Neuronal stem cell (in vitro differentiated cells): ENCODE measurements at regions not wholly inside any gene's neighbourhood (a gene's known extent, or its start where the extent isn't known, plus 50 kb on each side); places are given as distances from the start of the nearest gene placed in this dataset.
A peak's percentile ranks its signal among the peaks of the same experiment; 100 is the strongest.

Experiments
- DNase-seq: peaks from one replicate; pipeline ENCODE4 v3.0.0-alpha.2; 2013; ENCODE audit warnings: low spot score
- H2AFZ ChIP-seq: one replicate; pipeline ENCODE4 v1.6.1; 2013; ENCODE audit warnings: mild to moderate bottlenecking, low read length, inconsistent platforms
- H2AK5ac ChIP-seq: 2 replicates; pipeline ENCODE4 v1.6.1; 2013; ENCODE audit warnings: low read depth, mild to moderate bottlenecking, inconsistent platforms, low read length, moderate library complexity, mixed read lengths
- H2BK120ac ChIP-seq: 2 replicates; pipeline ENCODE4 v1.6.1; 2013; ENCODE audit warnings: low read depth, mild to moderate bottlenecking, inconsistent platforms, low read length, moderate library complexity, mixed read lengths
- H2BK12ac ChIP-seq: one replicate; pipeline ENCODE4 v1.6.1; 2013; ENCODE audit warnings: low read length, inconsistent platforms
- H2BK15ac ChIP-seq: 2 replicates; pipeline ENCODE4 v1.6.1; 2013; ENCODE audit warnings: mild to moderate bottlenecking, low read length, inconsistent platforms, mixed read lengths
- H2BK5ac ChIP-seq: one replicate; pipeline ENCODE4 v1.6.1; 2013; ENCODE audit warnings: inconsistent platforms, mild to moderate bottlenecking, low read length, moderate library complexity
- H3K14ac ChIP-seq: one replicate; pipeline ENCODE4 v1.6.1; 2013; ENCODE audit warnings: low read length, inconsistent platforms
- H3K18ac ChIP-seq: 2 replicates; pipeline ENCODE4 v1.6.1; 2013; ENCODE audit warnings: low read length, inconsistent platforms
- H3K23ac ChIP-seq: 2 replicates; pipeline ENCODE4 v1.6.1; 2013; ENCODE audit warnings: low read depth, mild to moderate bottlenecking, mixed read lengths, low read length, inconsistent platforms; ENCODE audit not compliant: poor library complexity
- H3K27ac ChIP-seq: replicated peaks from 3 replicates; pipeline ENCODE4 v1.5.1; 2013; ENCODE audit warnings: low read length, inconsistent platforms
- H3K27me3 ChIP-seq, 3 experiments: 2 replicates each; pipeline ENCODE4 v1.6.1; 2013; ENCODE audit warnings: low read length in 3 of 3, mild to moderate bottlenecking in 2 of 3, inconsistent platforms in 1 of 3, low read depth in 1 of 3, mixed read lengths in 1 of 3, moderate library complexity in 1 of 3; ENCODE audit not compliant: control insufficient read depth in 3 of 3, insufficient read depth in 3 of 3
- H3K36me3 ChIP-seq, 2 donors: replicated peaks in 1 of 2; 2 replicates each; pipeline ENCODE4 v1.6.1; 2013; ENCODE audit warnings: low read length in 2 of 2; ENCODE audit not compliant: control insufficient read depth in 2 of 2, insufficient read depth in 2 of 2
- H3K4ac ChIP-seq: 2 replicates; pipeline ENCODE4 v1.6.1; 2013; ENCODE audit warnings: inconsistent platforms, mild to moderate bottlenecking, low read length, moderate library complexity
- H3K4me1 ChIP-seq, 2 donors: 1 replicate in 1 of 2; 2 replicates in 1 of 2; pipeline ENCODE4 v1.6.1; 2013; ENCODE audit warnings: low read length in 2 of 2, low read depth in 1 of 2; ENCODE audit not compliant: control insufficient read depth in 2 of 2, insufficient read depth in 1 of 2
- H3K4me2 ChIP-seq: one replicate; pipeline ENCODE4 v1.6.1; 2013; ENCODE audit warnings: mild to moderate bottlenecking, low read length, inconsistent platforms; ENCODE audit not compliant: insufficient read depth, poor library complexity, severe bottlenecking
- H3K4me3 ChIP-seq, 2 donors: 2 replicates each; pipeline ENCODE4 v1.5.1; 2013; ENCODE audit warnings: low read length in 2 of 2, mild to moderate bottlenecking in 2 of 2, inconsistent platforms in 1 of 2, moderate library complexity in 1 of 2
- H3K79me1 ChIP-seq: one replicate; pipeline ENCODE4 v1.6.1; 2013; ENCODE audit warnings: low read depth, mild to moderate bottlenecking, inconsistent platforms, low read length, moderate library complexity
- H3K9ac ChIP-seq: one replicate; pipeline ENCODE4 v1.6.1; 2013; ENCODE audit warnings: mild to moderate bottlenecking, low read depth, low read length, inconsistent platforms; ENCODE audit not compliant: poor library complexity
- H3K9me3 ChIP-seq, 2 donors: replicated peaks in 1 of 2; 2 replicates each; pipeline versions ENCODE3 to v1.6.1; 2013; ENCODE audit warnings: low read length in 2 of 2, mild to moderate bottlenecking in 2 of 2, inconsistent platforms in 1 of 2, low read depth in 1 of 2, mixed read lengths in 1 of 2, moderate library complexity in 1 of 2; ENCODE audit not compliant: control insufficient read depth in 2 of 2, insufficient read depth in 1 of 2
- H4K8ac ChIP-seq: one replicate; pipeline ENCODE4 v1.6.1; 2013; ENCODE audit warnings: low read depth, mild to moderate bottlenecking, inconsistent platforms, low read length, moderate library complexity
- H4K91ac ChIP-seq: one replicate; pipeline ENCODE4 v1.6.1; 2013; ENCODE audit warnings: low read length, low read depth, mild to moderate bottlenecking, inconsistent platforms; ENCODE audit not compliant: poor library complexity
- WGBS, 2 donors: extraction: QIAGEN DNeasy Blood & Tissue Kit; methylation state at CpG; one replicate each; pipeline ENCODE4 v1.1.7; 2013; ENCODE audit warnings: missing lambda C conversion rate in 2 of 2, mixed read lengths in 1 of 2; ENCODE audit not compliant: insufficient read length in 2 of 2, insufficient replicate concordance in 1 of 2; ENCODE audit errors: extremely low coverage in 2 of 2; 5-methylcytosine and 5-hydroxymethylcytosine counted together

GRCh38 chr12:5328669-5329517 lies 103.0 kb upstream of the NTF3 start:
- Histone ChIP-seq H2BK120ac (no peak overlapping the region), H2BK12ac (no peak overlapping the region), H4K91ac (no peak overlapping the region), H3K79me1 (no peaks in the 10 kb centered on the region), H3K9ac (no peak overlapping the region), H3K14ac (no peak overlapping the region), H2BK15ac (no peak overlapping the region), H3K4me1 (peaks cover 0 to 3% of the 10 kb centered on the region in 2 donors), H3K9me3 (no peaks in the 10 kb centered on the region), H3K36me3 (no peaks in the 10 kb centered on the region), H2AK5ac (no peak overlapping the region), H2BK5ac (no peak overlapping the region), H3K23ac (no peak overlapping the region), H3K4me3 (no peak overlapping the region), H3K4ac (no peak overlapping the region), H3K18ac (no peak overlapping the region), H4K8ac (no peak overlapping the region), H3K4me2 (no peak overlapping the region), H3K27me3 (no peaks in the 10 kb centered on the region), H3K27ac (no peak overlapping the region), H2AFZ (no peak overlapping the region)
- WGBS, 2 donors: no CpG with 5 or more reads among the region's 7 CpGs
- DNase-seq: no peak

- Histone ChIP-seq H3K14ac (no peak overlapping the region), H3K9ac (no peak overlapping the region), H3K4me2 (no peak overlapping the region), H3K18ac (no peak overlapping the region), H2AFZ (no peak overlapping the region), H3K4me1 (peaks cover 0 to 3% of the 10 kb centered on the region in 2 donors), H3K36me3 (no peaks in the 10 kb centered on the region), H3K4ac (no peak overlapping the region), H3K4me3 (no peak overlapping the region), H4K91ac (no peak overlapping the region), H3K79me1 (no peaks in the 10 kb centered on the region), H2AK5ac (peak overlapping the region; percentile 36), H2BK15ac (no peak overlapping the region), H2BK120ac (no peak overlapping the region), H4K8ac (no peak overlapping the region), H3K27me3 (no peaks in the 10 kb centered on the region), H2BK12ac (no peak overlapping the region), H3K9me3 (no peaks in the 10 kb centered on the region), H3K27ac (no peak overlapping the region), H3K23ac (no peak overlapping the region), H2BK5ac (no peak overlapping the region)
- no CpG with 5 or more reads among the region's 3 CpGs for WGBS, 2 donors
- DNase-seq: no peak
Measured at GRCh38 chr12:5332551-5332950, 99.4 kb upstream of the NTF3 start.

- no peaks in the 10 kb centered on the region for H3K27me3 ChIP-seq
- no peak overlapping the region for H2AK5ac ChIP-seq
- no peak overlapping the region for H2BK12ac ChIP-seq
- no peak overlapping the region for H3K27ac ChIP-seq
- H3K9ac ChIP-seq: no peak overlapping the region
- WGBS, 2 donors: no CpG with 5 or more reads among the region's 7 CpGs
- no peak overlapping the region for H3K4me3 ChIP-seq
- no peaks in the 10 kb centered on the region for H3K36me3 ChIP-seq
- no peak overlapping the region for H3K23ac ChIP-seq
- H3K18ac ChIP-seq: no peak overlapping the region
- no peak overlapping the region for H2AFZ ChIP-seq
- H3K4me1 ChIP-seq: peaks cover 0 to 3% of the 10 kb centered on the region in 2 donors
- H4K91ac ChIP-seq: no peak overlapping the region
- peak overlapping the region; percentile 24 for H2BK120ac ChIP-seq
- no peak overlapping the region for H3K14ac ChIP-seq
- H3K9me3 ChIP-seq: no peaks in the 10 kb centered on the region
- no peak overlapping the region for H3K4me2 ChIP-seq
- H3K4ac ChIP-seq: no peak overlapping the region
- DNase-seq: no peak
- H2BK5ac ChIP-seq: no peak overlapping the region
- no peaks in the 10 kb centered on the region for H3K79me1 ChIP-seq
- H4K8ac ChIP-seq: no peak overlapping the region
- H2BK15ac ChIP-seq: no peak overlapping the region
Measured at GRCh38 chr12:5333096-5333495, 98.8 kb upstream of the NTF3 start.

GRCh38 chr12:5335069-5335468 lies 96.8 kb upstream of the NTF3 start:
- no peak overlapping the region for H2BK5ac ChIP-seq
- no peak overlapping the region for H4K91ac ChIP-seq
- H2BK15ac ChIP-seq: no peak overlapping the region
- H3K27ac ChIP-seq: no peak overlapping the region
- no peak overlapping the region for H3K4ac ChIP-seq
- H3K14ac ChIP-seq: no peak overlapping the region
- H2BK12ac ChIP-seq: no peak overlapping the region
- no peak overlapping the region for H3K9ac ChIP-seq
- no peak overlapping the region for H2AK5ac ChIP-seq
- H3K27me3 ChIP-seq: no peaks in the 10 kb centered on the region
- no peak overlapping the region for H2BK120ac ChIP-seq
- H3K4me2 ChIP-seq: no peak overlapping the region
- no peaks in the 10 kb centered on the region for H3K36me3 ChIP-seq
- no CpG with 5 or more reads among the region's 2 CpGs for WGBS, 2 donors
- H3K79me1 ChIP-seq: no peaks in the 10 kb centered on the region
- no peaks in the 10 kb centered on the region for H3K4me1 ChIP-seq
- no peak overlapping the region for H3K4me3 ChIP-seq
- DNase-seq: no peak
- no peaks in the 10 kb centered on the region for H3K9me3 ChIP-seq
- H3K23ac ChIP-seq: no peak overlapping the region
- H4K8ac ChIP-seq: no peak overlapping the region
- H3K18ac ChIP-seq: peak overlapping the region; percentile 29
- no peak overlapping the region for H2AFZ ChIP-seq
